Thymus (tissue), 11 donors: ENCODE measurements at regions not wholly inside any gene's neighbourhood (a gene's known extent, or its start where the extent isn't known, plus 50 kb on each side); places are given as distances from the start of the nearest gene placed in this dataset.

Experiments used
- DNase-seq, 9 donors: peaks; one replicate each; pipeline ENCODE4 v3.0.0-alpha.2; 2013; ENCODE audit warnings: low spot score in 9 of 9, low read depth in 6 of 9, missing footprints in 1 of 9
- H3K27ac ChIP-seq, 2 donors: one replicate each; pipeline ENCODE4 v1.5.1; 2013; ENCODE audit warnings: control low read depth in 1 of 2, low read depth in 1 of 2, low read length in 1 of 2, mild to moderate bottlenecking in 1 of 2, moderate library complexity in 1 of 2
- H3K27me3 ChIP-seq, 2 donors: one replicate each; pipeline ENCODE4 v1.5.1; 2013; ENCODE audit warnings: low read length in 1 of 2; ENCODE audit not compliant: control insufficient read depth in 2 of 2, insufficient read depth in 1 of 2
- H3K36me3 ChIP-seq, 2 donors: one replicate each; pipeline ENCODE4 v1.5.1; 2013; ENCODE audit warnings: low read length in 1 of 2, mild to moderate bottlenecking in 1 of 2, moderate library complexity in 1 of 2; ENCODE audit not compliant: control insufficient read depth in 2 of 2, insufficient read depth in 2 of 2
- H3K4me1 ChIP-seq, 2 donors: one replicate each; pipeline ENCODE4 v1.5.1; 2013; ENCODE audit warnings: low read length in 2 of 2; ENCODE audit not compliant: control insufficient read depth in 2 of 2, insufficient read depth in 2 of 2
- H3K4me3 ChIP-seq, 2 donors: one replicate each; pipeline ENCODE4 v1.5.1; 2013; ENCODE audit warnings: low read length in 2 of 2, control low read depth in 1 of 2, mild to moderate bottlenecking in 1 of 2
- H3K9me3 ChIP-seq, 2 donors: one replicate each; pipeline ENCODE4 v1.5.1; 2013; ENCODE audit warnings: low read length in 1 of 2, mild to moderate bottlenecking in 1 of 2; ENCODE audit not compliant: control insufficient read depth in 2 of 2, insufficient read depth in 1 of 2
- WGBS: extraction: QIAGEN DNeasy Blood & Tissue Kit; methylation state at CpG from one replicate; pipeline ENCODE4 v1.1.7; 2013; 5-methylcytosine and 5-hydroxymethylcytosine counted together
- donor health status: healthy.

GRCh38 chr20:48205281-48205782 is 420.1 kb upstream of the SULF2 start:
- no peaks in the 10 kb centered on the region for H3K27me3 ChIP-seq
- no peaks in the 10 kb centered on the region for H3K9me3 ChIP-seq
- 91% methylated on average over 5 of the region's 5 CpGs for WGBS
- no peak for DNase-seq
- no peaks in the 10 kb centered on the region for H3K36me3 ChIP-seq
- H3K4me1 ChIP-seq, result no peaks in the 10 kb centered on the region
- H3K4me3 ChIP-seq, result no peak overlapping the region
- H3K27ac ChIP-seq, result no peak overlapping the region

DNA sequence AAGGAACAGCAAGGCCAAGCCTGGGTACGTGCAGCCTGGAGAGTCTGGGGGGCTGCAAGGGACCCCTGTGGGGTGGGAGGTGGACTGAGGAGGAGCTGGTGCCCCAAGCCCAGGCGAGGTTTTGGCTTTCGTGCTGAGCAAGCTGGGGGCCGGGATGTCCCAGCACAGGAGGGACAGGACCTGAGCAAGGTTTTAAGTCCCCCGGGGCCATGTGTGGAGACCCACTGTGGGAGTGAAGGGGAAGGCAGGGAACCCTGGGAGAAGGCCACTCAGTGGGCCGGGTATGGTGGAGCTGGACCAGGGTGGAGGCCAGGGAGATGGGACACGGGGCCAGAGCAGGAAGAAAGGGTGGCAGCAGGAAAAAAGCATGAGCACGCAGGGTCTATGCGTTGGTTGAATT is 419.2 kb upstream of the SULF2 start:
- WGBS, result 95% methylated on average over 9 of the region's 9 CpGs
- Histone ChIP-seq H3K4me1 (no peaks in the 10 kb centered on the region), H3K9me3 (no peaks in the 10 kb centered on the region), H3K27ac (no peak overlapping the region), H3K4me3 (no peak overlapping the region), H3K27me3 (no peaks in the 10 kb centered on the region), H3K36me3 (no peaks in the 10 kb centered on the region)
- no peak for DNase-seq

- H3K4me3 ChIP-seq, result no peak overlapping the region
- H3K27me3 ChIP-seq, result no peaks in the 10 kb centered on the region
- no peak for DNase-seq
- no peaks in the 10 kb centered on the region for H3K36me3 ChIP-seq
- 72% methylated on average over 6 of the region's 6 CpGs for WGBS
- H3K9me3 ChIP-seq, result no peaks in the 10 kb centered on the region
- H3K27ac ChIP-seq, result no peak overlapping the region
- H3K4me1 ChIP-seq, result no peaks in the 10 kb centered on the region
These were observed 418.0 kb upstream of the SULF2 start for GRCh38 chr20:48203252-48203651.

- H3K4me1 ChIP-seq, result no peaks in the 10 kb centered on the region
- no peak overlapping the region for H3K27ac ChIP-seq
- H3K9me3 ChIP-seq, result no peaks in the 10 kb centered on the region
- no peak for DNase-seq
- H3K27me3 ChIP-seq, result no peaks in the 10 kb centered on the region
- 90% methylated on average over 19 of the region's 19 CpGs for WGBS
- H3K4me3 ChIP-seq, result no peak overlapping the region
- no peaks in the 10 kb centered on the region for H3K36me3 ChIP-seq
These were observed 417.2 kb upstream of the SULF2 start for GRCh38 chr20:48202334-48203113.

- WGBS, result 89% methylated on average over 5 of the region's 5 CpGs
- Histone ChIP-seq H3K36me3 (no peaks in the 10 kb centered on the region), H3K4me3 (no peak overlapping the region), H3K27me3 (no peaks in the 10 kb centered on the region), H3K9me3 (no peaks in the 10 kb centered on the region), H3K4me1 (no peaks in the 10 kb centered on the region), H3K27ac (no peak overlapping the region)
- DNase-seq, result no peak
These were observed 416.6 kb upstream of the SULF2 start for GRCh38 chr20:48201885-48202284.

DNA sequence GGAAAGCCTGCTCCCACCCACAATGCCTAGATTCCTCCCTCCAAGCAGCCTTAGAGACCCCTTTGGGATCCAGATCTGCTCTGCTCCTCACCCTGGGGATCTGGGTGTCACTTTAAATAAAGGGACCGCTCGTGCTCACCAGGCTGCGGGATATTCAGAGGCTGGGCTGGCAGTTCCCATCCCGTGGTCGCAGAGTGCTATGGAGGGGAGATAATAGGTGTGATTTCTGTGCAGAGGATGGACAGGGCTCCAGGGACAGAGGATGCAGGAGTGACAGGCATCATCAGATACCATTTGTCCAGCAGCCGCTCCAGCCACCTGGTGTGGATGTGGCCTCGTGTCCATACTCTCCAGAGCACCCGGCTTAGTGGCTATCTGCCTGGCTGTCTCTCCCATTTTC is 415.9 kb upstream of the SULF2 start:
- 81% methylated on average over 8 of the region's 8 CpGs for WGBS
- Histone ChIP-seq H3K27ac (no peak overlapping the region), H3K27me3 (no peaks in the 10 kb centered on the region), H3K4me1 (no peaks in the 10 kb centered on the region), H3K36me3 (no peaks in the 10 kb centered on the region), H3K9me3 (no peaks in the 10 kb centered on the region), H3K4me3 (no peak overlapping the region)
- DNase-seq, result no peak

DNA sequence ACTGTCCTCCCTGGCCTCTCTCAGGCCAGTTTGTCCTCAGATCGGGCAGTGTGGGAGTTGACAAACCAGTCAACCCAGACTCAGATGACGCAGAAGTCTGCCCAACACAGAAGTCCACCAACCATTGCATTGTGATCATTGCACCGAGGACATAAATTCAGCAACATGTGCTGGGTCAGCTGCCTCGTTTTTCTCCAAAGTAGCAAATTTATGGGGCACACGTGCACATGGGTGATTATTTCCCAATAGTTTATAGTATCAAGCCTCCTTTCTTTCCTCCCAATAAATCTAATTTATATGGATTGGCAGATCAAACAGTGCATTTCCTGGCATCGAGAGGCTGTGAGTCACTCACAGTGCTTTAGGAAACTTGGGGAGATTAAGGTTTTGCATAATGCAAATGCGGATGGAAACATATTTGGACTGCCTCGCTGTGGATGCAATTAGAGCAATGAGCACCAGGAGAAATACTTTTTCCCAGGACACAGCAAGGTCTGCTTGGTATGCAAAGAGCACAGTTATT is 413.7 kb upstream of the SULF2 start:
- no peak overlapping the region for H3K4me3 ChIP-seq
- no peak overlapping the region for H3K27ac ChIP-seq
- no peaks in the 10 kb centered on the region for H3K9me3 ChIP-seq
- no peak for DNase-seq
- no peaks in the 10 kb centered on the region for H3K4me1 ChIP-seq
- H3K36me3 ChIP-seq, result no peaks in the 10 kb centered on the region
- 86% methylated on average over 8 of the region's 8 CpGs for WGBS
- no peaks in the 10 kb centered on the region for H3K27me3 ChIP-seq

DNA sequence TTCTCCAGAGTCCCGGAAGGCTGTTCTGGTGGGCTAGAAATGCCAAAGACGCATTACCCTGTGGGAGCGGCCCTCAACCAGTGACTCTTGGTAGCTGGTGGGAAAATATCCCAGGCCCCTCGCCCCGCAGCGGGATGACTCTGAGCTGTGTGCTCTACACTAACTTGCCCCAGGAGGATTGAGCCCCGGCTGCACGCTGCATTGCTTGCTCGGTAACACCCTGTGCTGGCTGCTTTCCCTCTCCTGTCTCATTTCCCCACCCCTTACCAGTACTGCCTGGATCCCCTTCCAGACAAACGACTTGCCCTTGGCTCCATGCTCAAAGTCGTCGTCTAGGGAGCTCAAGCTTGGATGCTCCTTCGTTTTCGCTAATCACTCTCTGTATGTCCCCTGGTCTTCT is 411.8 kb upstream of the SULF2 start:
- H3K27me3 ChIP-seq, result no peaks in the 10 kb centered on the region
- no peaks in the 10 kb centered on the region for H3K4me1 ChIP-seq
- WGBS, result 88% methylated on average over 14 of the region's 14 CpGs
- H3K36me3 ChIP-seq, result no peaks in the 10 kb centered on the region
- no peak overlapping the region for H3K4me3 ChIP-seq
- no peaks in the 10 kb centered on the region for H3K9me3 ChIP-seq
- H3K27ac ChIP-seq, result no peak overlapping the region
- no peak for DNase-seq

- Histone ChIP-seq H3K9me3 (no peaks in the 10 kb centered on the region), H3K27ac (no peak overlapping the region), H3K27me3 (no peaks in the 10 kb centered on the region), H3K36me3 (no peaks in the 10 kb centered on the region), H3K4me1 (no peaks in the 10 kb centered on the region), H3K4me3 (no peak overlapping the region)
- whole genome bisulfite sequencing, result 87% methylated on average over 10 of the region's 10 CpGs
- no peak for DNase-seq
These were observed 411.2 kb upstream of the SULF2 start for GRCh38 chr20:48196486-48196885.
